ENCODE measurements at regions not wholly inside any gene's neighbourhood (a gene's known extent, or its start where the extent isn't known, plus 50 kb on each side); places are given as distances from the start of the nearest gene placed in this dataset.

DNA sequence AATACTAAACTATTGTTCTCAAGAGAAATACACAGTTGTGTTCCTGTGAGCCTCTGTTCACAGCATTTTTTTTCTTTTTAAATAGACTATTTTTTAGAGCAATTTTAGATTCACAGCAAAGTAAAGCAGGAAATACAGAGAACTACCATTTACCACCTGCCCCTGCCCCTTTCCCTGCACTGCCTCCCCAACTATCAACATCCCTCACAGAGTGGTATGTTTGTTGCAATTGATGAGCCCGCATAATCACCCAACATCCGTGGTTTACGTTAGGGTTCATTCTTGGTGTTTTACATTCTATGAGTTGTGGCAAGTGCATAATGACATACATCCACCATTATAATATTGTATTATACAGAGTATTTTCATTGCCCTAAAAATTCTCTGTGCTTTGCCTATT, 71.6 kb upstream of the TNFAIP3 start:
- no peaks in the 10 kb centered on the region for H3K9me3 ChIP-seq (replicated peaks; ENCODE audit: control insufficient read depth, insufficient read depth, low read length)
- DNase-seq (ENCODE audit: low read depth, low spot score) (no peak), FAIRE-seq (no peak), ATAC-seq (no peak)
- ChIA-PET RAD21 (ENCODE audit: unreplicated experiment) (interaction anchor here (1.0 to 8.7 kb wide), 5 partner anchors 21 to 91 kb away, joined by 3 to 117 read pairs (median 6); partner anchors contain the start of gene TNFAIP3), SMC1A (ENCODE audit: uncharacterized antibody, unreplicated experiment) (interaction anchor here (1.1 to 16.0 kb wide), 13 partner anchors 21 to 144 kb away, joined by 3 to 314 read pairs (median 9); partner anchors contain the start of gene TNFAIP3), POLR2A (interaction anchor here (1.4 to 3.1 kb wide), 2 partner anchors 16 to 70 kb away, joined by 4 to 12 read pairs; no protein-coding TSS in a partner anchor), CTCF (interaction anchor here (0.6 to 4.6 kb wide), 4 partner anchors 16 to 180 kb away, joined by 3 to 22 read pairs (median 6); partner anchors contain the start of gene TNFAIP3)
- peaks cover 6% of the 10 kb centered on the region for H3K79me2 ChIP-seq (ENCODE audit: control insufficient read depth, insufficient read depth, low read length)
- H3K27me3 ChIP-seq (replicated peaks in 1 of 2; ENCODE audit: control insufficient read depth in 2 of 2, insufficient read depth in 2 of 2, low read length in 1 of 2): no peaks in the 10 kb centered on the region
- H3K27ac ChIP-seq (ENCODE audit: control insufficient read depth, insufficient read depth): no peak overlapping the region
- H3K4me1 ChIP-seq (ENCODE audit: control insufficient read depth, insufficient read depth, low read length): peaks cover 31% of the 10 kb centered on the region
- 100% methylated on average over 3 of the region's 3 CpGs for WGBS (ENCODE audit: insufficient coverage, insufficient replicate concordance, low lambda C conversion rate, missing lambda C conversion rate)
- in situ Hi-C loops (cut with MboI): loop anchor here (5.0 kb wide), 1 partner anchor 147 kb away; no protein-coding TSS in a partner anchor
- TF ChIP-seq ATF3 (IDR thresholded peaks at IDR 0.05; ENCODE audit: borderline replicate concordance, extremely low read depth, low read depth, low read length) (no peak), CHD2 (IDR thresholded peaks at IDR 0.05; ENCODE audit: borderline replicate concordance, low read depth, low read length) (no peak), MEF2B (IDR thresholded peaks at IDR 0.05; ENCODE audit: partially characterized antibody, poor library complexity, severe bottlenecking) (no peak)
- TF ChIP-seq, protein P1, sequence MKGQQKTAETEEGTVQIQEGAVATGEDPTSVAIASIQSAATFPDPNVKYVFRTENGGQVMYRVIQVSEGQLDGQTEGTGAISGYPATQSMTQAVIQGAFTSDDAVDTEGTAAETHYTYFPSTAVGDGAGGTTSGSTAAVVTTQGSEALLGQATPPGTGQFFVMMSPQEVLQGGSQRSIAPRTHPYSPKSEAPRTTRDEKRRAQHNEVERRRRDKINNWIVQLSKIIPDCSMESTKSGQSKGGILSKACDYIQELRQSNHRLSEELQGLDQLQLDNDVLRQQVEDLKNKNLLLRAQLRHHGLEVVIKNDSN (IDR thresholded peaks at IDR 0.05; ENCODE audit: borderline replicate concordance, extremely low read length, insufficient read depth, low read depth, low read length): no peak
- H3K9ac ChIP-seq (ENCODE audit: control insufficient read depth, insufficient read depth, low read length): no peak overlapping the region
- H3K36me3 ChIP-seq (ENCODE audit: control insufficient read depth in 2 of 2, insufficient read depth in 2 of 2, low read length in 1 of 2): no peaks in the 10 kb centered on the region
- H3K4me3 ChIP-seq: no peak overlapping the region
- no peaks in the 10 kb centered on the region for H4K20me1 ChIP-seq (ENCODE audit: control insufficient read depth, insufficient read depth)
- H2AFZ ChIP-seq (ENCODE audit: control insufficient read depth, low read depth, low read length): no peak overlapping the region
- no peak overlapping the region for H3K4me2 ChIP-seq (ENCODE audit: control insufficient read depth, insufficient read depth)
- intact Hi-C loops (cut with micrococcal nuclease; ENCODE audit: unreplicated experiment): no loop called here
- no TSS peak for BruUV-seq (replicated peaks)
